Uterus (tissue), 2 donors: ENCODE measurements at regions not wholly inside any gene's neighbourhood (a gene's known extent, or its start where the extent isn't known, plus 50 kb on each side); places are given as distances from the start of the nearest gene placed in this dataset.

ENCODE experiments used
- POLR2A ChIP-seq, 2 donors: fragments of 450-650 bp; IDR thresholded peaks; one replicate each; pipeline ENCODE4 v1.6.1; 2016; ENCODE audit warnings: antibody characterized with exemption in 2 of 2, mild to moderate bottlenecking in 1 of 2, moderate library complexity in 1 of 2
- TF ChIP-seq, protein P1 (sequence below), 4 experiments: fragments of 200-600 bp in 2 of 4; fragments of 450-650 bp in 2 of 4; sonication (generic) in 2 of 4; IDR thresholded peaks; one replicate each; pipeline ENCODE4 v1.5.1; 2016 to 2019; ENCODE audit warnings: antibody characterized with exemption in 4 of 4, mild to moderate bottlenecking in 2 of 4, moderate library complexity in 1 of 4

DNA sequence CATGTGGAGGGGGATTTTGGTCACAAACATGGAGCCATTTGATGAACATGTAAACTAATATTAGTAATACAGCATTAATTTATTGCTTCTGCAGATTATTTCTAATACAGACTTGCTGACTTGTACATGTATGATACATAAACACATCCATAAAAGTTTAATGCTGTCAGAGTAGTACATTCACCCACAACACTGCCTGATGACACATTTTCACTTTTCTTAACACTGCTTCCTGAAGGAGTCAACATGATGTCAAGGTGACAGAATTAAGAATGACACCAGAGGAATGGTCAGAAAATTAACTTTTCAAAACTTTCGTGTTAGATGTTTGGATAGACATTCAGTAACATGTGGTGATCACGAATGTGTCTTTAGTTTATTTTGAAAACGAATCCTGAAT, 199.4 kb downstream of the SATB1 start:
- TF ChIP-seq, protein P1, sequence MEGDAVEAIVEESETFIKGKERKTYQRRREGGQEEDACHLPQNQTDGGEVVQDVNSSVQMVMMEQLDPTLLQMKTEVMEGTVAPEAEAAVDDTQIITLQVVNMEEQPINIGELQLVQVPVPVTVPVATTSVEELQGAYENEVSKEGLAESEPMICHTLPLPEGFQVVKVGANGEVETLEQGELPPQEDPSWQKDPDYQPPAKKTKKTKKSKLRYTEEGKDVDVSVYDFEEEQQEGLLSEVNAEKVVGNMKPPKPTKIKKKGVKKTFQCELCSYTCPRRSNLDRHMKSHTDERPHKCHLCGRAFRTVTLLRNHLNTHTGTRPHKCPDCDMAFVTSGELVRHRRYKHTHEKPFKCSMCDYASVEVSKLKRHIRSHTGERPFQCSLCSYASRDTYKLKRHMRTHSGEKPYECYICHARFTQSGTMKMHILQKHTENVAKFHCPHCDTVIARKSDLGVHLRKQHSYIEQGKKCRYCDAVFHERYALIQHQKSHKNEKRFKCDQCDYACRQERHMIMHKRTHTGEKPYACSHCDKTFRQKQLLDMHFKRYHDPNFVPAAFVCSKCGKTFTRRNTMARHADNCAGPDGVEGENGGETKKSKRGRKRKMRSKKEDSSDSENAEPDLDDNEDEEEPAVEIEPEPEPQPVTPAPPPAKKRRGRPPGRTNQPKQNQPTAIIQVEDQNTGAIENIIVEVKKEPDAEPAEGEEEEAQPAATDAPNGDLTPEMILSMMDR (IDR thresholded peaks at IDR 0.05): no peak
- no peak for TF ChIP-seq POLR2A (IDR thresholded peaks at IDR 0.05)
